GM19372 (cell line): ENCODE measurements at regions not wholly inside any gene's neighbourhood (a gene's known extent, or its start where the extent isn't known, plus 50 kb on each side); places are given as distances from the start of the nearest gene placed in this dataset.

Experiments used
- ATAC-seq: cut with Tn5 transposase; IDR thresholded peaks from one replicate; pipeline ENCODE4 v1.9.1; 2021; ENCODE audit warnings: mild to moderate bottlenecking, low read depth, moderate library complexity; ENCODE audit not compliant: unreplicated experiment

DNA sequence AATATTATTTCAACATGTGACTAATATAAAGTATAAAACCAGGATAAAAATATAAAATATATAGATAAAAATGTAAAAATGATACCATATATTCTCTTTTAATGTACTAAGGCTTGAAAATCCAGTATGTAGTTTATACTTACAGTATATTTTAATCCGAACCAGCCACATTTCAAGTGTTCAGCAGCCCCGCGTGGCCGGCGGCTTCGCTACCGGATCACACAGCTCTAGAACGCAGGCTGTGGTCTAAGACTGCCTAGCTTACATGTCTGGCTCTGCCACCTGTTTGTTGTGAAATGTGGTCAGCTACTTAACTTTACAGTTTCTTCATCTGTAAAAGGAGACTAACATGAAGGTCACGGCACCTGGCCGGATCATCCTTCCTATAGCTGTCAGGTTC, 189.7 kb upstream of the TBX3 start:
- ATAC-seq = no peak

DNA sequence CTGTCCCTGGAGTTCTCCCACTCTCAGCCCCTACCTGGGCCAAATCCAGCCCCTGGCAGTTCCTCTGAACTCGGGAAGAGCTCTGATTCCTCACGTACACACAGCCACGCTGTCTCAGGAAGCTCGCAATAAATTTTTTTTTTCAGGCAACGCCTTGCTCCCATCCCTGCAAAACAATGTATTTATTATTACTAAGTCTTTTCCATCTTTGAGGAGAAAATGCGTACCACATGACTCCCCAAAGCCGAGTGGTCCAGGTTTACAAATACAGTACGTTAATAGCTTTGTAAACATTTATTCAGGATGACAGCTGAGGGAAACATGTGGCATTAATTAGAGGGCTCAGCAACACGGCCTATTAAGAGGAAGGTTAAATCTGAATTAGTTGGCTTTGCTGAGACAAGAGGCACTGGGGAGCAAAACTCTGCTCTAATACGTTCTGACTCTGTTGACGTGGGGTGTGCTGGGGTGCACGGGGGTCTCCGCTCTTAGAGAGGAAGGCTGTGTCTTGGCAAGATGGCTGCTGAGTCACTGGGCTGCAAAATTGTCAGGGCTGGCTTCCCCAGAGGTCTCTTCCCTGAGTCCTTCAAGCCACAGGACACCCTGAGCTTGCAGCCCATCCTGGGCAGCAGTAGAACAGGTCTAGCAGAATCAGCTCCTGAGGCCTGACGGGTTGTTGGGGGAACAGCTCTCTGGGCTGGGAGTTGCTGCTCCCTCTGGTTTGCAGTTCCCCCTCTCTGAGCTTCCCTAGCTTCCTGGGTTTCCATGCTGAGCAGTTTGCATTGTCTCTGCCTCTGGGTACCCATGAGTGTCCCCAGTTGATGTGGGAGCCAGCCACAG, 185.2 kb upstream of the TBX3 start:
- ATAC-seq = no peak

DNA sequence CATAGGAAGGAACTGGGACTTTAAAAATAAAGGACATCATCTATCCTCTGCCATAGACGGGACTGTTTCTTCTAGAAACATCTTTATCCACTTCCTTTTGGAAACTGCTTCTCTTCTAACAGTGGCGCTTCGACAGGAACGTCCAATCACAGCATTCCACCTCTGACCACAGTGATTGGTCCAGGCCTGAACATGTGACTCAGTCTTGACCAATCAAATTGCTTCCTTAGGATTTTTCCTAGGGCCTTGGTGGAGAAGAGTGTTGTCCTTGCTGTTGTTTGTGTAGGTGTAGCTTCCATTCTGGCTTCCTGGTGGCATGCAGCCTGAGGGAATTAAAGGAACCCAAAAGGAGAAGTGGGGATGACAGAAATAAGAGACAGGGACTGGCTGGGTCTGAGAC, 182.4 kb upstream of the TBX3 start:
- no peak for ATAC-seq

DNA sequence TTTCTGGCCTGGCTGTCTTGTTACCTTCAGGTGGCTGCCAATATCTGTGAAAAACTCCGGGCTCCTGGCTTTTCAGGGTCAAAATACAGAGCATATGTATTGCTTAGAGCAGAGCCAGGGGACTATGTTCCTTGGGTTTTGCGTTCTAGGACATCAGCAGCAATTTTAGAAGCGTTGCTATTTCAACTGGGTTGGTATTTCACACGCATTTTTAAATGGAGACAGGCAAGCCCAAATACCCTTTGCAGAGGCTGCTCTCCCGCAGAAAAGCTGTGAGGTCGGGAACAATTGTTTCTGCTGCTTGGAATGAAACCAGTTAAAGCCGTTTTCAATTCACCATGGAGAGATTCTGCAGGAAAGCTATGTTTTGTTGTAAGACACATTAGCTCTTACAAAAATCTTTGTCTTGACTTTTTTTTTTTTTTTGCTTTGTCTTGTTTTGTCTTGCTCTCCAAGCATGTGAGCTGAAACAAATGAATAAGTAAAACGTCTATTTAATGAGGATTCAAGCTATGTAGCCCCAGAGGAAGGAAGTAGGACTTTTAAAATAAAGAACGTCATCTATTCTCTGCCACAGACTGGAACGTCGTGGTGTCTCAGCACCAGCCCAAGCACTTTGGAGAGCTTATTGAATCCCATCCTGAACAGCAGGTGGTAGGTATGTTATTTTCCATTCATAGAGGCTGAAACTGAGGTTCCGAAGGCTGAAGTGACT, 181.0 kb upstream of the TBX3 start:
- no peak for ATAC-seq

DNA sequence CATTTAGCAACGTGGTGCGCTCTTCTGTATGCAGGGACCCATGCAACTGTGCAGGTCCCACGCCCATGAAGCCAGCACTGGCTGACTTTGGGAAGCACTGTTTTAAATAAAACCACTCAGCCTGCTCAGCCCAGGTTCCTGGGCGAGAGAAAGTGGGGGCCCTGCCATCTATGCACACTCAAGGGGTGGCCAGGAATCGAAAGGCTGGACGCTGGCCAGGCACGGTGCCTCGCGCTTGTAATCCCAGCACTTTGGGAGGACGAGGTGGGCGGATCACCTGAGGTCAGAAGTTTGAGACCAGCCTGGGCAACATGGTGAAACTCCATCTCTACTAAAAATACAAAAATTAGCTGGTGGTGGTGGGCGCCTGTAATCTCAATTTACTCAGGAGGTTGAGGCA, 179.9 kb upstream of the TBX3 start:
- no peak for ATAC-seq

DNA sequence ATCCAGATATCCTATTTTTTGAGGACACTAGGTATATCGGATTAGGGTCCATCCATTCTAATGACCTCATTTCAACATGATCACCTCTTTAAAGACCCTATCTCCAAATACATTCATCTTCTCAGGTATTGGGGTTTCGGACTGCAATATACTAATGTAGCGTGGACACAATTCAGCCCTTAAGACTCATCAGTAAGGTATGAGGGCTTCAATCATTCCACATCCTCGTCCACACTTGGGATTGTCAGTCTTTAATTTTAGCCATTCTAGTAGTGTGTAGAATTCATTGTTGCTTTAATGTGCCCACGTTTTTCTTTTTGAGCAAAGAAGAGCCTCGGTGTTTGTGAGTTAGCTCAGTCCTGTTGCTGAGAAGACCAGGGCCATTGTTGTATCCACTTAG, 177.0 kb upstream of the TBX3 start:
- ATAC-seq = no peak

DNA sequence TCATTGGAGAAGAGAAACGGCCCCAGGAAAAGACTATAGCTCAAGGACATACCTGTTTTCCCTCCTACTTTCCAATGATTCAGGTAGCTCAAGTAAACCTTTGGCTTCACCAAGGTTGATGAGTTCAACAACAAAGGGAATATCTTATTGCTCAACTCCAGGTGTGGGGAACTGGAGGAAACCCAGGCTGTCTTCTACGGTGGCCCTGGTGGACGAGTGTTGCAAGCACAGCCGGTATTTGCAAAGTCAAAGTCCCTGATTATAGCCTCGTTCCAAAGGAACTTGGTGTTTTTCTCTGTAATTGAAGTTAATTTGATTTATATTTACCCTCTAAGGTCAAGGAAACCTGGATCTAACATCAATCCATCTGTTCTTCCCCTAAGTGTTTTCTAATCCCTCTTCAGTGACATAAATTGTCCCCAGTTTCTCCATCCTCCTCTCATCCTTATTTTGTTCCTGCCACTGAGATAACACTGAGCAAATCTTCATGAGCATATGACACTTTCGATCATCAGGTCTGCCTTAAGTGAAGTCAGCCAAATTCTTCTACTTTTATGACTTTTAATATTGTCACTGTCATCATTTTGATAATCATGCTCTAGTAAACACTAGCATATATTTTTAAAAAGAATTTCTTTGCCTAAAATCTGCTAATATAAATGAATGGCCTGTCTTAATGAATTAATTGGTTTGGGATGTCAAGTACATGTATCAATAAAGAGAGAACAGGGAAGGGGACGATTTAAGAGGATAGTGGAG, 174.6 kb upstream of the TBX3 start:
- ATAC-seq = no peak

DNA sequence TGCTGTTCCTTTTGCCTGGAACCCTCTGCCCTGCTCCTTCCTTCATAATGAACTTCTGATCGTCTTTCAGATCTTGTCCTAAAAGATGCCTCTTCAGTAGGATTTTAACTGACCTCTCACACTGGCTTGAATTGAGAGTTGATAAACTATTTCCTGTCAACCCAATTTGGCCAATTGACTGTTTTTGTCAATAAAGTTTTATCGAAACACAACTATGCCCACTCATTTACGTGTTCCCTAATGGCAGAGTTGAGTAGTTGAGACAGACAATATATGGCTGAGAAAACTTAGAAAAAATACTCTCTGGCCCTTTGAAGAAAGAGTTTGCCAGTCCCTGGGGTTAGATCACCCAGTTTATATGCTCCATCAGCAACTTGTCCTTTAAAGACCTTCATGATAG, 171.7 kb upstream of the TBX3 start:
- ATAC-seq = no peak

DNA sequence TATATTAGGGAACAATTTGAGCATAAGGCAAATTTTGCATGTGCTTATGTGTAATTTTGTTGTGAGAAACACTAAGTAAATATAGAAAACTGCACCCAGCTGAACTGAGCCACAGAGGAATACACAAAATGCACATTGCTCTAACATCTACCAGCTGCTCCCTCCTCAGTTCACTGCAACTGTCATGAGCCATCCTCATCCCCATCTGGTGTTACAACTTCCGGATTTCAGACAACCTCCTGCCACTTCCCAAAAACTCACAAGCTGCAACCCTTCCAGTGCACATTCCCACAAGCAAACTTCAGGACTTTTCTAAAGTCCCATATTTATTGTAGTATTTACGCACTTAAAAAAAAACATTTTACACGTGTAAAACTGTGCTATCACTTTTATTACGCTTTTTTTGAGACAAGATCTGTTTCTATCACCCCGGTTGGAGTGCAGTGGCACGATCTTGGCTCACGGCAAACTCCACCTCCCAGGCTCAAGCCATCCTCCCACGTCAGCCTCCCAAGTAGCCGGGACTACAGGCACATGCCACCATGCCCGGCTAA, 169.1 kb upstream of the TBX3 start:
- no peak for ATAC-seq

DNA sequence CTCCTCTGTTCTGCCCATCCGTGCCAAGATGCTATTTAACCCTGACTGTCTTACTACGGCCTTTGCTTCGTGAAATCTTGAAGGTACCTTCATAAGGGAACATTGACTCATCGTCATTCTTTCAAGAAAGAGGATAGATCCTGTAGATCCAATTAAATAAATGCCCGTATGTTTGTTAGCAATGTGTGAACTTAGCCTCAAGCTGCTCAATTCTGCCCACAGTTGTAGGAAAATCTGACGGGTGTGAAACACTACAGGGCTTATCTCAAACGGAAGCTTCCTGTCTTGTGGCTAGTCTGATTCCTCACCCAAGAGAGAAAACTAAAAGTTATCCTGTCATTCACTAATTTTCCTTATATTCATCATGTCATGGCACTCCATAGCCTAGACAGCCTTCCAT, 168.0 kb upstream of the TBX3 start:
- ATAC-seq = no peak

DNA sequence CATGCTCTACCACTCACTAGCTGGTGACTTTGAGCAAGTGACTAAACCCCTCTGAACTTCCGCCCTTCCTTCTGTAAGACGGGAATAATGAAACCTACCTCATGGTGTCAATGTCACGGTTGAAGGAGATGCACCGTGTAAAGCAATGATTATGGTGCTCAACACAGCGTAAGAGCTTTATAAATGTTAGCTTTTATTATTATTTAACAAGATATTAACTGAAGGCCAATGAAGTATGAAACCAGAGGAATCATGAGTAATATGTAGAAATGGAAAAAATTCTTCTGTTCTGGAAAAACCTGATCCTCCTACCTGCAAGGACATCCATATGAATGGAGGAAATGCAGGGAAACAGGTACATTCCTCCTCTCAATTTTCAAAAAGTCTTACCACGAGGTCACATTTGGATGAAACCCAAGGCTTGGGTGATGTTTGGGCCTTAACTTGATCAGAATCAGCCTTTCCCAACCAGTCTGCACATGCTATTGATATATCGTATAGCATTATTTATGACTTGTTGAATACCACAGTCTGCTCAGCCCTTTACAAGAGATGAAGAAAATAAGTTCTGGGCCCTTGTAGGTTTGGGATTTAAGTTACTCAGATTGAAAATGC, 166.8 kb upstream of the TBX3 start:
- no peak for ATAC-seq

DNA sequence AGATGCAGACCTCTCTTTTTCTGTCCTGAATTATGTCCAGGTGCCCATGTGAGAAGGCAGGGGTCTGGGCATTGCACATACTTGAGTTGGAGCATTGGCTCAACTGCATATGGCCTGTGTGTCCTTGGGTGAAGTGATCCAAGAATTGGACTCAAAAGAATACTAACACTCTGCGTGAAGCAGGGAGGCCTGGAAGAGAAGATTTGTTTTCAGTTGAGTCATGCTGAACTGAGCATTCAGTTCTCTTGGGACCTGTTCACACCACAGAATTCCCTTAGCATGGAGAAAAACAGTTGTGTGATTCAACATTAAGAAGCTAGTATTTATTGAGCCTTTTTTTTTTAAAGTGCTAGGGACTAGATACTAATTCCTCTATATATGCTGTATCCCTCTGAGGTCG, 164.7 kb upstream of the TBX3 start:
- no peak for ATAC-seq

DNA sequence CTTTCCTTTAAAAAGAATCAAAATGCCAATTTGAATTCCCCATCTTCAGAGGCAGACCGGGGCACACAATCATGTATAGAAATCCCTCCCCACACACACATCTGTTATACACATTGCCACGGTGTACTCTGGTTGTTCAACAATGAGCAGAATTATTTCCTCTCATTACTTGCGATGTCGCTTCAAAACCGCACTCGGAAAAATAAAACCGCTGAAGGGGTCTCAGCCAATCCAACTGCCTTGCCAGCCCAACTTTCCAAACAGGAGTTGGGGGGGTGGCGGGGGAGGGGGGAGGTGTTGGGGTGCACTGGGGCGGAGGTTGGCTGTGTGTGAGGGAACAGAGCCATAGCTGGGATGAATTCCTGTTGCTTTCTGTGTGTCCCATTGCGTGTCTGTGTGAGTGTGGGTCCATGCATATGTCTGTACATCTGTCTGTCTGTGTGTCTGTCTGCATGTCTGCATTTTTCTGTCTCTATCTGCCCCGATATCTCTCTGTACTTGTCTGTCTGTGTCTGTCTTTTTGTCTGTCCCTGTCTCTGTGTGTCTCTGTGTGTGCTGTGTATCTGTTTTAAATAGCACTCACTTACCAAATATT, 163.6 kb upstream of the TBX3 start:
- no peak for ATAC-seq

DNA sequence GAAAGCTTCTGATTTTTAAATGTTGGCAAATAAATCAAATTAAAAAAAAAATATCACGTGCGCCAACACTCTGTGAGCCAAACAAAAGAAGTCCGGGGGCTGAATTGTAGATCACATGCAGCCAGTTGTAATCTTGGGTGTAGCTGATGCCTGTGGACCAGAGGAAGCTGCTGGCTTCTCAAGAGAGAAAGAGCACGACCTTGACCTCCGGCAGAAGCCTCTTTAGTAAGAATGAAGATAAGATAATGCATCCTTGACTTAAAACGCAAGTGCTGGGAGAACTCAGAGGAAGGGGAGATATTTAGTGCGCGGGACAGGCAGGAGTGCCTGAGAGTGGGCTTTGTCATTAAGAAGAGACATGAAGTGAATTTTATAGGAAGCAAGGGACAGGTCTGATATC, 162.8 kb upstream of the TBX3 start:
- ATAC-seq = no peak

DNA sequence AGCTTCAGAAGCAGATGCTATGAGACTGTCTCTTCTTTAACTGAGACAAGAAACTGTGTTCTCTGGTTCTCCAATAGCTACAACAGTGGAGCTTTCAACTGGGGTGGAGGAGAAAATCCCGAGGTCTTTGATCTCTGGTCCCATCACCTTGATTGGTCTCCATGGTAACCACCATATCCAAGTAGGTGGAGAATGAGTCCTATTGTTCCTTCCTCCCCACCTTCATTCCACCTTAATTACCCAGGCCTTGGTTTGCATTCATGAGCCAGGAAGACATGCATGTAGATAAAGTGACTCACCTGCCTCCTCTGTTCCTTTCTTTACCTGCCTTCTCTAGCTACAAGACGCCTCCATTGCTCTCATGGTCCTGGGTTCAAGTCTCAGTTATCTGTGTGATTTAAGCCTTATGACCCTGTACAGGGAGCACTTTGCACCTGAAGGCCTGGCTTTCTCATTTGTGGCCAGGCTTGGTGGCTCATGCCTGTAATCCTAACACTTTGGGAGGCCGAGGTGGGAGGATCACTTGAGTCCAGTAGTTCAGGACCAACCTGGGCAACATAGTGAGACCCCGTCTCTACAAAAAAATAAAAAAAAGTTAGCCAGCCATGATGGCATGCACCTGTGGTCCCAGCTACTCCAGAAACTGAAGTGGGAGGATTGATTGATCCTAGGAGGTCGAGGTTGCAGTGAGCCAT, 157.7 kb upstream of the TBX3 start:
- no peak for ATAC-seq

DNA sequence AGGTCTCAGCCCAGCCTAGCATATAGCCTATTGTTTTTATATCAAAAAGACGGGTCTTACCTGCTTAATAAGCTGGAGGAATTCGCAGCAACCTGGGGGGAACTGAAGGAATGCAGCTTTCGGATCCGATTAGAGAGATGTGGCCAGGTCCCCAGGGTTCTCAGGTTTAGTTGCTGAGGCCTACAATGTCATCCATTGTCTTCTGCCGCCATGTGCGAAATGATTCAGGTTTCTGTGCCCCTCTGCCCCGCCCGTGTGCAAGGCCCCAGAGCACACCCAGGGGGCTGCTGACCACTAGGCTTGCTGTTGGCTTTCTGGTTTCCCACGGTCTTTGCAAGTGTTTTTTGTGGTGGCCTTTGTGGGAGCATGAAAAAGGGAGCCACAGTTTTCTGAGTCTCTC, 154.5 kb upstream of the TBX3 start:
- no peak for ATAC-seq

DNA sequence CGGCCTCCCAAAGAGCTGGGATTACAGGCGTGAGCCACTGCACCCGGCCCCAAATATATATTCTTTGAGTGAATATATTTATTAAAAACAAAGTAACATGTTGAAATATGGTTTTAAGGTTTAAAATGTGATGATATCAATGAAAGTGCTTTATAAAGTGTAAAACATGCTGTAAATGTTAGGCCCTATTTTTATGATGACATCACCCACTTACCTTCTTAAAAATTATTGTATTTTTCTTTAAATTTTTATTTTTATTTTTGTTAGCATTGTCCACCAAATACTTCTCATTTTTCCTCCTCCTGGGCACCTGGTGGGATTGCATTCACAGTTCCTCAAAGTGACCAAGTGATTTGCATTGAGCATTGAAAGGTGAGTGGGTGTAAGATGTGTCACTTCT, 152.6 kb upstream of the TBX3 start:
- ATAC-seq = no peak

DNA sequence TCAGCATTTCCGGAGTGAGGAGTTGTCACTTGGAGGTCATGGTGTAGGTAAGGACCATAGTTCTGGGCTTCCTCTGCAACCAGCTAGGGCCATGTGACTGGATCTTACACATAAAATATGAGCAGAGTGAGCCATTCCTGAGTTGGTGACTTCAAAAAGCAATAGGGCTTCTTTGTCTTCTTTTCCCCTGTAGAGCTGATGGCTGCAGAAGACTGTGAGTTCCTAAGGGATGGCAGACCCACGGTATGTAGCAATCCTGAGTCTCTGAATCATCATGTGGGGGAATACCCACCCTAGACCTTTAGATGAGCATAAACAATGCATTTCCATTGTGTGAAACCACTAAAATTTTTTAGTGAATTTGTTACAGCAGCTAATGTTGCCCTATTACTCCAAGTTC, 151.1 kb upstream of the TBX3 start:
- ATAC-seq = no peak

DNA sequence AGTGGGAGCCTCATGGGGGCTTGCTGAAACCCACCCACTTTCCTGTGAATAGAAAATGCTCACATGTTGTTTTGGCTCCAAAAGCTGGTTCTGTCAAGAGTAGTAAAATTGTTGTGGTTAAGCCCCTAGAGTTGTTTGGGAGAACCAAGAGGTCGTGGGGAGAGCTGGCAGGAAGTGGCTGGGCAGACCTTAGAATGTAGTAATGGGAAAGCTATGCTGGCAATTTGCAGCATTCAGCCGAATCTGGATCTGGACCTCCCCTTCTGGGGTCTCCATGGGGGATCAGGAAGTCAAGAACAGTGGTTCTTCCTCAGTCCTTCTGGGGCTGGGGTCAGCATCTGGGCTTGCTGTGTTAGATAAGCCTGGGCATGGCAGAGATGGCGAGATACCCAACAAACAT, 150.6 kb upstream of the TBX3 start:
- no peak for ATAC-seq

DNA sequence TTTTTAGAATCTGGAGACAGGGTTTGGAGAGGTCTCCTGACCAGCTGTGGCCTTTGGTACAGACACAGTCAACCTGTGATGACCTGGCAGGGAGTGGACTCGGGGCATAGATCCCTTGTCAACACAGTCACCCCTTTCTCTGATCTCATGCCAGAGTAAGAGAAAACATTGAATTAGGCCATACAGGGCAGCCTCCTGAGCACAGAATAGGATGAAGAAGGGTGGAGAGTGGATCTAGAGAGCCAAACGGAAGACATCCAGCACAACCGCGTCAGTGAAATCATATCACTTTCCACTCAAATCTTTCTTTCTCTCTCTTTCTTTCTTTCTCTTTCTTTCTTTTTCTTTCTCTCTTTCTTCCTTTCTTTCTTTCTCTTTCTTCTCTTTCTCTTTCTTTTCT, 145.9 kb upstream of the TBX3 start:
- ATAC-seq = no peak
